Inferior parietal cortex (tissue), 1 donor: ENCODE measurements at regions not wholly inside any gene's neighbourhood (a gene's known extent, or its start where the extent isn't known, plus 50 kb on each side); places are given as distances from the start of the nearest gene placed in this dataset.
A peak's percentile ranks its signal among the peaks of the same experiment; 100 is the strongest.
"Not testable (repeated sequence)": the region's sequence is repeated elsewhere in the genome, so short reads cannot be mapped to it uniquely, and the experiment has no call there.

Experiments used
- DNase-seq: peaks from one replicate; pipeline ENCODE4 v3.0.0-alpha.2; 2016; ENCODE audit errors: extremely low spot score

- DNase-seq = no peak
Measured at GRCh38 chr1:112855152-112855828, 100.7 kb downstream of the SLC16A1 start.

- DNase-seq = not testable (repeated sequence)
Measured at GRCh38 chr1:112854368-112854984, 101.5 kb downstream of the SLC16A1 start.

- not testable (repeated sequence) for DNase-seq
Measured at GRCh38 chr1:112853915-112854314, 102.1 kb downstream of the SLC16A1 start.

- DNase-seq = no peak
Measured at GRCh38 chr1:112852934-112853333, 103.1 kb downstream of the SLC16A1 start.

GRCh38 chr1:112852276-112852675 lies 103.7 kb downstream of the SLC16A1 start:
- DNase-seq = no peak

- no peak for DNase-seq
Measured at GRCh38 chr1:112850034-112850757, 105.8 kb downstream of the SLC16A1 start.

- DNase-seq = peak; percentile 19
Measured at GRCh38 chr1:112849425-112850033, 106.5 kb downstream of the SLC16A1 start.

- DNase-seq = no peak
Measured at GRCh38 chr1:112841825-112842224, 114.2 kb downstream of the SLC16A1 start.

- DNase-seq = no peak
Measured at GRCh38 chr1:112840631-112841624, 115.1 kb downstream of the SLC16A1 start.

GRCh38 chr1:112836642-112837041 lies 119.4 kb downstream of the SLC16A1 start:
- DNase-seq = no peak

- no peak for DNase-seq
Measured at GRCh38 chr1:112833806-112834205, 118.7 kb upstream of the PPM1J start.

- not testable (repeated sequence) for DNase-seq
Measured at GRCh38 chr1:112832259-112832658, 117.1 kb upstream of the PPM1J start.

- not testable (repeated sequence) for DNase-seq
Measured at GRCh38 chr1:112829691-112830090, 114.6 kb upstream of the PPM1J start.

- no peak for DNase-seq
Measured at GRCh38 chr1:112828716-112829115, 113.6 kb upstream of the PPM1J start.

- not testable (repeated sequence) for DNase-seq
Measured at GRCh38 chr1:112827391-112827790, 112.3 kb upstream of the PPM1J start.

- DNase-seq = no peak
Measured at GRCh38 chr1:112826217-112826944, 111.2 kb upstream of the PPM1J start.

GRCh38 chr1:112825563-112826216 lies 110.6 kb upstream of the PPM1J start:
- DNase-seq = not testable (repeated sequence)

GRCh38 chr1:112825075-112825474 lies 109.9 kb upstream of the PPM1J start:
- DNase-seq = not testable (repeated sequence)

GRCh38 chr1:112821307-112822063 lies 106.4 kb upstream of the PPM1J start:
- not testable (repeated sequence) for DNase-seq
